ENCODE measurements at regions not wholly inside any gene's neighbourhood (a gene's known extent, or its start where the extent isn't known, plus 50 kb on each side); places are given as distances from the start of the nearest gene placed in this dataset.

GRCh38 chr11:116062129-116062489, 557.9 kb upstream of the CADM1 start:
- TF ChIP-seq CTCF (IDR thresholded peaks at IDR 0.05) (no peak), POLR2A (IDR thresholded peaks at IDR 0.05) (no peak)
